WTC11 (cell line): ENCODE measurements at regions not wholly inside any gene's neighbourhood (a gene's known extent, or its start where the extent isn't known, plus 50 kb on each side); places are given as distances from the start of the nearest gene placed in this dataset.

ENCODE experiments used
- ATAC-seq: fragments of 200-7000 bp; cut with Tn5 transposase; 2 replicates; pipeline ENCODE4 v1.10.0; 2021; ENCODE audit warnings: mild to moderate bottlenecking, moderate library complexity
- CTCF ChIA-PET: fragments of 300-600 bp; sonication (Branson Sonifier 250); formaldehyde crosslinking; loops from one replicate; lab custom pipeline; 2021; ENCODE audit warnings: antibody characterized with exemption; lab: Charles Lee
- POLR2A ChIA-PET: fragments of 350-600 bp; sonication (Branson Sonifier 250); formaldehyde crosslinking; loops from one replicate; lab custom pipeline; 2021; ENCODE audit warnings: antibody characterized with exemption; lab: Charles Lee
- DNase-seq: peaks from one replicate; pipeline ENCODE4 v3.0.0; 2021; ENCODE audit warnings: low spot score
- H3K27ac Mint-ChIP-seq: 2 replicates; pipeline ENCODE4 v1.8.0; 2021; ENCODE audit warnings: mixed read lengths
- H3K27me3 Mint-ChIP-seq: 2 replicates; pipeline ENCODE4 v1.8.0; 2021; ENCODE audit warnings: low read depth, mild to moderate bottlenecking, moderate library complexity, mixed read lengths
- H3K36me3 Mint-ChIP-seq: 2 replicates; pipeline ENCODE4 v1.8.0; 2021; ENCODE audit warnings: mixed read lengths
- H3K4me1 Mint-ChIP-seq: 2 replicates; pipeline ENCODE4 v1.8.0; 2022; ENCODE audit warnings: mixed read lengths
- H3K4me3 Mint-ChIP-seq: 2 replicates; pipeline ENCODE4 v1.8.0; 2021; ENCODE audit warnings: mild to moderate bottlenecking, moderate library complexity, mixed read lengths
- H3K9me3 Mint-ChIP-seq: 2 replicates; pipeline ENCODE4 v1.8.0; 2021; ENCODE audit warnings: mixed read lengths
- AR ChIP-seq: fragments of 250-450 bp; sonication (Bioruptor Pico); IDR thresholded peaks from 2 replicates; pipeline ENCODE4 v1.9.0; 2021; ENCODE audit warnings: mild to moderate bottlenecking
- ARID4B ChIP-seq: sonication (generic); formaldehyde crosslinking; IDR thresholded peaks from 2 replicates; pipeline ENCODE4 v1.8.0; 2023; ENCODE audit warnings: missing genetic modification reagents, mild to moderate bottlenecking, borderline replicate concordance
- ATF1 ChIP-seq: sonication (generic); formaldehyde crosslinking; IDR thresholded peaks from 2 replicates; pipeline ENCODE4 v1.8.1; 2023; ENCODE audit warnings: mild to moderate bottlenecking, moderate library complexity, missing genetic modification reagents
- ATF2 ChIP-seq: sonication (generic); formaldehyde crosslinking; IDR thresholded peaks from 2 replicates; pipeline ENCODE4 v1.8.1; 2022; ENCODE audit warnings: low read depth, missing genetic modification reagents, borderline replicate concordance
- ESRRA ChIP-seq: sonication (generic); formaldehyde crosslinking; IDR thresholded peaks from 2 replicates; pipeline ENCODE4 v1.8.1; 2022; ENCODE audit warnings: mild to moderate bottlenecking, missing genetic modification reagents, borderline replicate concordance
- FOXP4 ChIP-seq: sonication (generic); formaldehyde crosslinking; IDR thresholded peaks from 2 replicates; pipeline ENCODE4 v1.8.0; 2022; ENCODE audit warnings: mild to moderate bottlenecking, missing genetic modification reagents
- GTF2I ChIP-seq: fragments of 250-450 bp; sonication (Bioruptor Pico); conservative IDR thresholded peaks from 2 replicates; pipeline ENCODE4 v1.4.0; 2021; ENCODE audit warnings: mild to moderate bottlenecking
- NR2C2 ChIP-seq: sonication (generic); formaldehyde crosslinking; IDR thresholded peaks from 2 replicates; pipeline ENCODE4 v1.8.0; 2022; ENCODE audit warnings: mild to moderate bottlenecking, missing genetic modification reagents
- OVOL2 ChIP-seq: fragments of 250-450 bp; sonication (Bioruptor Pico); IDR thresholded peaks from 2 replicates; pipeline ENCODE4 v1.9.0; 2021; ENCODE audit warnings: mild to moderate bottlenecking, borderline replicate concordance
- RORB ChIP-seq: fragments of 250-450 bp; sonication (Bioruptor Pico); IDR thresholded peaks from 2 replicates; pipeline ENCODE4 v1.9.0; 2021; ENCODE audit warnings: mild to moderate bottlenecking
- SOX15 ChIP-seq: fragments of 250-450 bp; sonication (Bioruptor Pico); IDR thresholded peaks from 2 replicates; pipeline ENCODE4 v1.9.0; 2021; ENCODE audit warnings: mild to moderate bottlenecking
- TEAD1 ChIP-seq: sonication (generic); formaldehyde crosslinking; IDR thresholded peaks from 2 replicates; pipeline ENCODE4 v1.8.0; 2022; ENCODE audit warnings: mild to moderate bottlenecking, missing genetic modification reagents
- ZNF396 ChIP-seq: fragments of 250-450 bp; sonication (Bioruptor Pico); IDR thresholded peaks from 2 replicates; pipeline ENCODE4 v1.8.0; 2021; ENCODE audit warnings: mild to moderate bottlenecking, moderate library complexity, borderline replicate concordance
- ZNF512 ChIP-seq: sonication (generic); formaldehyde crosslinking; IDR thresholded peaks from 2 replicates; pipeline ENCODE4 v1.8.1; 2022; ENCODE audit warnings: missing genetic modification reagents, borderline replicate concordance
- TF ChIP-seq, protein P1 (sequence below): sonication (generic); formaldehyde crosslinking; IDR thresholded peaks from 2 replicates; pipeline ENCODE4 v1.8.1; 2023; ENCODE audit warnings: mild to moderate bottlenecking, missing genetic modification reagents
- TF ChIP-seq, protein P2 (sequence below): fragments of 250-450 bp; sonication (Bioruptor Pico); IDR thresholded peaks from 2 replicates; pipeline ENCODE4 v1.9.0; 2021; ENCODE audit warnings: moderate library complexity, mild to moderate bottlenecking, inconsistent platforms, borderline replicate concordance
- TF ChIP-seq, protein P3 (sequence below): sonication (generic); formaldehyde crosslinking; IDR thresholded peaks from 2 replicates; pipeline ENCODE4 v1.8.0; 2022; ENCODE audit warnings: mild to moderate bottlenecking, missing genetic modification reagents

DNA sequence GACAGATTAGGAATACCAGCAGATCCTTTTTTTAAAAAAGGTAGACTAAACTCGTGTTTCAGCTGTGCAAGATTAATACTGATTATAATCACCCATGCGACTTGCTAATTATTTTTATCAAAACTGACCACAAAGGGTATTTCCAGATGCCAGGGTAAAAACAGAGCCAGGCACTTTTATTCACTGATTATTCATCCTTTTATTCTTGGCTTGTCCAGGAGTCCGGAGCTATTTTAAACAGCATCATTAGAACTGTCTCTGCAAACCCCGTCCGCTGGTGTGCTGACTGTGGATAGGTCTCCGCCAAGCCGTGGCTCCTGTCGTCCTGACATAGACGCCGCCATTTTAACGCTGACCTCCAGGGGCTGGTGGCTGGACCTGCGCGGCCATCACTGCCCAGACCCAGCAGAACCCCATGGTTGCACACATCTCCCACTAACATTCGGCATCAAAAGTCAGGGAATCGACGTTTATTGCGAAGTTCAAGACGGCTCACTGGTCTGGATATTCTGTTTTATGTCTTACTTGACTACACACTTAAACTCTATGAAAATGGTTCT, 364.8 kb downstream of the THBS2 start (continued):
- TF ChIP-seq ARID4B (CRISPR knock-in tag) (no peak), AR (no peak), ZNF512 (CRISPR knock-in tag) (no peak), ATF2 (CRISPR knock-in tag) (no peak), ZNF396 (no peak)
- TF ChIP-seq, protein P1, sequence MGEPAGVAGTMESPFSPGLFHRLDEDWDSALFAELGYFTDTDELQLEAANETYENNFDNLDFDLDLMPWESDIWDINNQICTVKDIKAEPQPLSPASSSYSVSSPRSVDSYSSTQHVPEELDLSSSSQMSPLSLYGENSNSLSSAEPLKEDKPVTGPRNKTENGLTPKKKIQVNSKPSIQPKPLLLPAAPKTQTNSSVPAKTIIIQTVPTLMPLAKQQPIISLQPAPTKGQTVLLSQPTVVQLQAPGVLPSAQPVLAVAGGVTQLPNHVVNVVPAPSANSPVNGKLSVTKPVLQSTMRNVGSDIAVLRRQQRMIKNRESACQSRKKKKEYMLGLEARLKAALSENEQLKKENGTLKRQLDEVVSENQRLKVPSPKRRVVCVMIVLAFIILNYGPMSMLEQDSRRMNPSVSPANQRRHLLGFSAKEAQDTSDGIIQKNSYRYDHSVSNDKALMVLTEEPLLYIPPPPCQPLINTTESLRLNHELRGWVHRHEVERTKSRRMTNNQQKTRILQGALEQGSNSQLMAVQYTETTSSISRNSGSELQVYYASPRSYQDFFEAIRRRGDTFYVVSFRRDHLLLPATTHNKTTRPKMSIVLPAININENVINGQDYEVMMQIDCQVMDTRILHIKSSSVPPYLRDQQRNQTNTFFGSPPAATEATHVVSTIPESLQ (CRISPR knock-in tag) = no peak

GRCh38 chr6:168888102-168888501, 365.5 kb downstream of the THBS2 start:
- Mint-ChIP-seq H3K27ac (no peak overlapping the region), H3K4me1 (peaks cover 7% of the 10 kb centered on the region), H3K4me3 (no peak overlapping the region), H3K36me3 (no peaks in the 10 kb centered on the region), H3K9me3 (no peaks in the 10 kb centered on the region), H3K27me3 (peaks cover 15% of the 10 kb centered on the region)
- DNase-seq (no peak), ATAC-seq (no peak)
- ChIA-PET CTCF (interaction anchor here (0.6 to 0.8 kb wide), 2 partner anchors 237 to 436 kb away, joined by 3 to 4 read pairs; no protein-coding TSS in a partner anchor), POLR2A (no interaction called here)
- no peak for TF ChIP-seq NR2C2
- no peak for TF ChIP-seq OVOL2 (CRISPR knock-in tag)
- TF ChIP-seq, protein P2, sequence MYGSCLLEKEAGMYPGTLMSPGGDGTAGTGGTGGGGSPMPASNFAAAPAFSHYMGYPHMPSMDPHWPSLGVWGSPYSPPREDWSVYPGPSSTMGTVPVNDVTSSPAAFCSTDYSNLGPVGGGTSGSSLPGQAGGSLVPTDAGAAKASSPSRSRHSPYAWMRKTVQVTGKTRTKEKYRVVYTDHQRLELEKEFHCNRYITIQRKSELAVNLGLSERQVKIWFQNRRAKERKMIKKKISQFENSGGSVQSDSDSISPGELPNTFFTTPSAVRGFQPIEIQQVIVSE (CRISPR knock-in tag) = no peak
- no peak for TF ChIP-seq GTF2I (CRISPR knock-in tag)
- no peak for TF ChIP-seq FOXP4
- TF ChIP-seq ATF1 (CRISPR knock-in tag) = no peak
- TF ChIP-seq TEAD1 (CRISPR knock-in tag) = no peak
- no peak for TF ChIP-seq AR
- TF ChIP-seq SOX15 (CRISPR knock-in tag) = no peak
- TF ChIP-seq ESRRA = no peak
- no peak for TF ChIP-seq RORB (CRISPR knock-in tag)
- TF ChIP-seq, protein P3, sequence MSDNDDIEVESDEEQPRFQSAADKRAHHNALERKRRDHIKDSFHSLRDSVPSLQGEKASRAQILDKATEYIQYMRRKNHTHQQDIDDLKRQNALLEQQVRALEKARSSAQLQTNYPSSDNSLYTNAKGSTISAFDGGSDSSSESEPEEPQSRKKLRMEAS (CRISPR knock-in tag) = no peak
